Activated T-cell treated with anti-CD3 and anti-CD28 coated beads, Interleukin-2, amount 50 U/mL, for 24 hours (primary cell): ENCODE measurements at regions not wholly inside any gene's neighbourhood (a gene's known extent, or its start where the extent isn't known, plus 50 kb on each side); places are given as distances from the start of the nearest gene placed in this dataset.

Experiments used
- DNase-seq: peaks from one replicate; pipeline ENCODE4 v3.0.0-alpha.2; 2020
- H3K27ac Mint-ChIP-seq: 2 replicates; pipeline ENCODE4 v1.8.0; 2020; ENCODE audit warnings: mild to moderate bottlenecking, mixed read lengths
- H3K27me3 Mint-ChIP-seq: 2 replicates; pipeline ENCODE4 v1.8.0; 2020; ENCODE audit warnings: mixed read lengths
- H3K36me3 Mint-ChIP-seq: 2 replicates; pipeline ENCODE4 v1.8.0; 2020; ENCODE audit warnings: low read depth, mixed read lengths
- H3K4me1 Mint-ChIP-seq: 2 replicates; pipeline ENCODE4 v1.8.0; 2020; ENCODE audit warnings: low read depth, mixed read lengths
- H3K4me3 Mint-ChIP-seq: 2 replicates; pipeline ENCODE4 v1.8.0; 2020; ENCODE audit warnings: mild to moderate bottlenecking, moderate library complexity, mixed read lengths
- H3K9me3 Mint-ChIP-seq: 2 replicates; pipeline ENCODE4 v1.8.0; 2020; ENCODE audit warnings: mixed read lengths

GRCh38 chr10:78262860-78263259, 229.2 kb downstream of the RPS24 start:
- H3K27ac Mint-ChIP-seq, result no peak overlapping the region
- H3K36me3 Mint-ChIP-seq, result no peaks in the 10 kb centered on the region
- no peak overlapping the region for H3K4me3 Mint-ChIP-seq
- no peaks in the 10 kb centered on the region for H3K27me3 Mint-ChIP-seq
- H3K4me1 Mint-ChIP-seq, result peaks cover 4% of the 10 kb centered on the region
- H3K9me3 Mint-ChIP-seq, result no peaks in the 10 kb centered on the region
- DNase-seq, result no peak

GRCh38 chr10:78263521-78263988, 229.9 kb downstream of the RPS24 start:
- Mint-ChIP-seq H3K9me3 (no peaks in the 10 kb centered on the region), H3K27me3 (no peaks in the 10 kb centered on the region), H3K36me3 (no peaks in the 10 kb centered on the region), H3K4me3 (no peak overlapping the region), H3K27ac (no peak overlapping the region), H3K4me1 (peaks cover 4% of the 10 kb centered on the region)
- DNase-seq, result no peak

GRCh38 chr10:78264361-78264760, 230.7 kb downstream of the RPS24 start:
- Mint-ChIP-seq H3K4me3 (no peak overlapping the region), H3K36me3 (no peaks in the 10 kb centered on the region), H3K9me3 (no peaks in the 10 kb centered on the region), H3K4me1 (peaks cover 4% of the 10 kb centered on the region), H3K27ac (no peak overlapping the region), H3K27me3 (no peaks in the 10 kb centered on the region)
- no peak for DNase-seq

GRCh38 chr10:78266741-78267469, 233.2 kb downstream of the RPS24 start:
- Mint-ChIP-seq H3K36me3 (no peaks in the 10 kb centered on the region), H3K4me1 (no peaks in the 10 kb centered on the region), H3K27me3 (no peaks in the 10 kb centered on the region), H3K4me3 (no peak overlapping the region), H3K9me3 (no peaks in the 10 kb centered on the region), H3K27ac (no peak overlapping the region)
- no peak for DNase-seq

- Mint-ChIP-seq H3K27ac (no peak overlapping the region), H3K9me3 (no peaks in the 10 kb centered on the region), H3K27me3 (peaks cover under 1% of the 10 kb centered on the region), H3K4me1 (no peaks in the 10 kb centered on the region), H3K4me3 (no peak overlapping the region), H3K36me3 (no peaks in the 10 kb centered on the region)
- no peak for DNase-seq
Observed at GRCh38 chr10:78267598-78267997, 233.9 kb downstream of the RPS24 start.

GRCh38 chr10:78269060-78269459, 235.4 kb downstream of the RPS24 start:
- peaks cover 5% of the 10 kb centered on the region for H3K27me3 Mint-ChIP-seq
- DNase-seq, result no peak
- H3K4me1 Mint-ChIP-seq, result no peaks in the 10 kb centered on the region
- H3K9me3 Mint-ChIP-seq, result no peaks in the 10 kb centered on the region
- no peak overlapping the region for H3K27ac Mint-ChIP-seq
- H3K36me3 Mint-ChIP-seq, result no peaks in the 10 kb centered on the region
- H3K4me3 Mint-ChIP-seq, result no peak overlapping the region

- Mint-ChIP-seq H3K9me3 (no peaks in the 10 kb centered on the region), H3K27ac (no peak overlapping the region), H3K4me1 (no peaks in the 10 kb centered on the region), H3K4me3 (no peak overlapping the region), H3K36me3 (no peaks in the 10 kb centered on the region), H3K27me3 (peaks cover 10% of the 10 kb centered on the region)
- DNase-seq, result no peak
Observed at GRCh38 chr10:78272329-78272728, 238.7 kb downstream of the RPS24 start.

- H3K9me3 Mint-ChIP-seq, result no peaks in the 10 kb centered on the region
- H3K4me3 Mint-ChIP-seq, result no peak overlapping the region
- no peak overlapping the region for H3K27ac Mint-ChIP-seq
- no peak for DNase-seq
- no peaks in the 10 kb centered on the region for H3K4me1 Mint-ChIP-seq
- no peaks in the 10 kb centered on the region for H3K36me3 Mint-ChIP-seq
- H3K27me3 Mint-ChIP-seq, result peaks cover 10% of the 10 kb centered on the region
Observed at GRCh38 chr10:78274491-78274890, 240.8 kb downstream of the RPS24 start.

GRCh38 chr10:78276139-78276538, 242.5 kb downstream of the RPS24 start:
- Mint-ChIP-seq H3K4me1 (no peaks in the 10 kb centered on the region), H3K36me3 (no peaks in the 10 kb centered on the region)

GRCh38 chr10:78277314-78278057, 243.8 kb downstream of the RPS24 start:
- peaks cover 10% of the 10 kb centered on the region for H3K27me3 Mint-ChIP-seq
- H3K27ac Mint-ChIP-seq, result no peak overlapping the region
- no peaks in the 10 kb centered on the region for H3K9me3 Mint-ChIP-seq
- no peak overlapping the region for H3K4me3 Mint-ChIP-seq
- no peaks in the 10 kb centered on the region for H3K4me1 Mint-ChIP-seq
- DNase-seq, result no peak
- no peaks in the 10 kb centered on the region for H3K36me3 Mint-ChIP-seq

More at GRCh38 chr10:78276139-78276538, 242.5 kb downstream of the RPS24 start:
- no peak overlapping the region for H3K27ac Mint-ChIP-seq
- peaks cover 10% of the 10 kb centered on the region for H3K27me3 Mint-ChIP-seq
- H3K4me3 Mint-ChIP-seq, result no peak overlapping the region
- DNase-seq, result no peak
- no peaks in the 10 kb centered on the region for H3K9me3 Mint-ChIP-seq

- Mint-ChIP-seq H3K4me1 (no peaks in the 10 kb centered on the region), H3K27me3 (peaks cover 7% of the 10 kb centered on the region), H3K9me3 (no peaks in the 10 kb centered on the region), H3K36me3 (no peaks in the 10 kb centered on the region), H3K27ac (no peak overlapping the region), H3K4me3 (no peak overlapping the region)
- DNase-seq, result no peak
Observed at GRCh38 chr10:78278058-78278404, 244.4 kb downstream of the RPS24 start.

- Mint-ChIP-seq H3K36me3 (no peaks in the 10 kb centered on the region), H3K27ac (no peak overlapping the region), H3K4me3 (no peak overlapping the region), H3K27me3 (no peaks in the 10 kb centered on the region), H3K9me3 (no peaks in the 10 kb centered on the region), H3K4me1 (no peaks in the 10 kb centered on the region)
- DNase-seq, result no peak
Observed at GRCh38 chr10:78279756-78280155, 246.1 kb downstream of the RPS24 start.

GRCh38 chr10:78280604-78281003, 246.9 kb downstream of the RPS24 start:
- Mint-ChIP-seq H3K36me3 (no peaks in the 10 kb centered on the region), H3K4me3 (no peak overlapping the region), H3K27me3 (no peaks in the 10 kb centered on the region), H3K9me3 (no peaks in the 10 kb centered on the region), H3K4me1 (no peaks in the 10 kb centered on the region), H3K27ac (no peak overlapping the region)
- no peak for DNase-seq

GRCh38 chr10:78281627-78282026, 248.0 kb downstream of the RPS24 start:
- Mint-ChIP-seq H3K9me3 (no peaks in the 10 kb centered on the region), H3K4me1 (no peaks in the 10 kb centered on the region), H3K27me3 (no peaks in the 10 kb centered on the region), H3K4me3 (no peak overlapping the region), H3K27ac (no peak overlapping the region), H3K36me3 (no peaks in the 10 kb centered on the region)
- no peak for DNase-seq

- Mint-ChIP-seq H3K4me1 (no peaks in the 10 kb centered on the region), H3K9me3 (no peaks in the 10 kb centered on the region), H3K36me3 (no peaks in the 10 kb centered on the region), H3K27me3 (no peaks in the 10 kb centered on the region), H3K27ac (no peak overlapping the region), H3K4me3 (no peak overlapping the region)
- DNase-seq, result no peak
Observed at GRCh38 chr10:78283069-78283682, 249.5 kb downstream of the RPS24 start.
